Hepatocyte (in vitro differentiated cells): ENCODE measurements at regions not wholly inside any gene's neighbourhood (a gene's known extent, or its start where the extent isn't known, plus 50 kb on each side); places are given as distances from the start of the nearest gene placed in this dataset.

Source experiments
- DNase-seq: peaks from one replicate; pipeline ENCODE4 v3.0.0-alpha.2; 2016; ENCODE audit warnings: low spot score
- H2AFZ ChIP-seq: fragments of 200-600 bp; sonication (generic); 2 replicates; pipeline ENCODE4 v1.6.0; 2016; ENCODE audit warnings: antibody characterized with exemption, mild to moderate bottlenecking
- H3K27ac ChIP-seq: fragments of 200-600 bp; sonication (generic); 2 replicates; pipeline ENCODE4 v1.5.1; 2016; ENCODE audit warnings: mild to moderate bottlenecking
- H3K27me3 ChIP-seq: fragments of 200-600 bp; sonication (generic); 2 replicates; pipeline ENCODE4 v1.6.1; 2016
- H3K36me3 ChIP-seq: fragments of 200-600 bp; sonication (generic); replicated peaks from 2 replicates; pipeline ENCODE4 v1.5.1; 2016; ENCODE audit warnings: low read depth; ENCODE audit not compliant: insufficient read depth
- H3K4me1 ChIP-seq: fragments of 200-600 bp; sonication (generic); 2 replicates; pipeline ENCODE4 v1.5.1; 2016; ENCODE audit warnings: mild to moderate bottlenecking, moderate library complexity; ENCODE audit not compliant: insufficient read depth
- H3K4me2 ChIP-seq: fragments of 200-600 bp; sonication (generic); 2 replicates; pipeline ENCODE4 v1.6.0; 2016
- H3K4me3 ChIP-seq: fragments of 200-600 bp; sonication (generic); 2 replicates; pipeline ENCODE4 v1.5.1; 2016; ENCODE audit warnings: mild to moderate bottlenecking
- H3K79me2 ChIP-seq: fragments of 200-600 bp; sonication (generic); 2 replicates; pipeline ENCODE4 v1.6.0; 2017; ENCODE audit warnings: mild to moderate bottlenecking
- H3K9me2 ChIP-seq: fragments of 200-600 bp; sonication (generic); replicated peaks from 2 replicates; pipeline ENCODE4 v1.6.0; 2017; ENCODE audit warnings: mild to moderate bottlenecking; ENCODE audit not compliant: insufficient read depth
- H3K9me3 ChIP-seq: fragments of 200-600 bp; sonication (generic); 2 replicates; pipeline ENCODE4 v1.5.1; 2016; ENCODE audit warnings: low read depth, mild to moderate bottlenecking
- H4K20me1 ChIP-seq: fragments of 200-600 bp; sonication (generic); 2 replicates; pipeline ENCODE4 v1.6.0; 2016; ENCODE audit warnings: mild to moderate bottlenecking; ENCODE audit not compliant: insufficient read depth, poor library complexity, severe bottlenecking
- EZH2 ChIP-seq: fragments of 200-600 bp; sonication (generic); IDR thresholded peaks from 2 replicates; pipeline ENCODE4 v1.6.1; 2016; ENCODE audit warnings: antibody characterized with exemption, mild to moderate bottlenecking, borderline replicate concordance
- EZH2phosphoT487 ChIP-seq: fragments of 200-600 bp; sonication (generic); IDR thresholded peaks from one replicate; pipeline ENCODE4 v1.6.1; 2018; ENCODE audit warnings: antibody characterized with exemption, mild to moderate bottlenecking, low read depth, moderate library complexity; ENCODE audit not compliant: unreplicated experiment, severe bottlenecking
- WGBS: methylation state at CpG from one replicate; pipeline ENCODE4 v1.1.6; 2016; ENCODE audit warnings: low lambda C conversion rate; ENCODE audit errors: missing lambda C conversion rate; 5-methylcytosine and 5-hydroxymethylcytosine counted together
- TF ChIP-seq, protein P1 (sequence below): fragments of 200-600 bp; sonication (generic); IDR thresholded peaks from 2 replicates; pipeline ENCODE4 v1.5.1; 2016; ENCODE audit warnings: antibody characterized with exemption, mild to moderate bottlenecking; ENCODE audit not compliant: poor library complexity

- Histone ChIP-seq H3K9me3 (no peaks in the 10 kb centered on the region), H3K4me3 (no peak overlapping the region), H2AFZ (no peak overlapping the region), H3K36me3 (no peaks in the 10 kb centered on the region), H3K4me1 (no peaks in the 10 kb centered on the region), H3K27me3 (no peaks in the 10 kb centered on the region), H3K4me2 (no peak overlapping the region), H3K27ac (no peak overlapping the region), H4K20me1 (no peaks in the 10 kb centered on the region), H3K79me2 (no peaks in the 10 kb centered on the region), H3K9me2 (no peaks in the 10 kb centered on the region)
- DNase-seq, result no peak
- TF ChIP-seq EZH2phosphoT487, result no peak
- TF ChIP-seq, protein P1, sequence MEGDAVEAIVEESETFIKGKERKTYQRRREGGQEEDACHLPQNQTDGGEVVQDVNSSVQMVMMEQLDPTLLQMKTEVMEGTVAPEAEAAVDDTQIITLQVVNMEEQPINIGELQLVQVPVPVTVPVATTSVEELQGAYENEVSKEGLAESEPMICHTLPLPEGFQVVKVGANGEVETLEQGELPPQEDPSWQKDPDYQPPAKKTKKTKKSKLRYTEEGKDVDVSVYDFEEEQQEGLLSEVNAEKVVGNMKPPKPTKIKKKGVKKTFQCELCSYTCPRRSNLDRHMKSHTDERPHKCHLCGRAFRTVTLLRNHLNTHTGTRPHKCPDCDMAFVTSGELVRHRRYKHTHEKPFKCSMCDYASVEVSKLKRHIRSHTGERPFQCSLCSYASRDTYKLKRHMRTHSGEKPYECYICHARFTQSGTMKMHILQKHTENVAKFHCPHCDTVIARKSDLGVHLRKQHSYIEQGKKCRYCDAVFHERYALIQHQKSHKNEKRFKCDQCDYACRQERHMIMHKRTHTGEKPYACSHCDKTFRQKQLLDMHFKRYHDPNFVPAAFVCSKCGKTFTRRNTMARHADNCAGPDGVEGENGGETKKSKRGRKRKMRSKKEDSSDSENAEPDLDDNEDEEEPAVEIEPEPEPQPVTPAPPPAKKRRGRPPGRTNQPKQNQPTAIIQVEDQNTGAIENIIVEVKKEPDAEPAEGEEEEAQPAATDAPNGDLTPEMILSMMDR, result no peak
- TF ChIP-seq EZH2, result no peak
These were observed 74.1 kb downstream of the TPBG start for GRCh38 chr6:82437701-82438100.

DNA sequence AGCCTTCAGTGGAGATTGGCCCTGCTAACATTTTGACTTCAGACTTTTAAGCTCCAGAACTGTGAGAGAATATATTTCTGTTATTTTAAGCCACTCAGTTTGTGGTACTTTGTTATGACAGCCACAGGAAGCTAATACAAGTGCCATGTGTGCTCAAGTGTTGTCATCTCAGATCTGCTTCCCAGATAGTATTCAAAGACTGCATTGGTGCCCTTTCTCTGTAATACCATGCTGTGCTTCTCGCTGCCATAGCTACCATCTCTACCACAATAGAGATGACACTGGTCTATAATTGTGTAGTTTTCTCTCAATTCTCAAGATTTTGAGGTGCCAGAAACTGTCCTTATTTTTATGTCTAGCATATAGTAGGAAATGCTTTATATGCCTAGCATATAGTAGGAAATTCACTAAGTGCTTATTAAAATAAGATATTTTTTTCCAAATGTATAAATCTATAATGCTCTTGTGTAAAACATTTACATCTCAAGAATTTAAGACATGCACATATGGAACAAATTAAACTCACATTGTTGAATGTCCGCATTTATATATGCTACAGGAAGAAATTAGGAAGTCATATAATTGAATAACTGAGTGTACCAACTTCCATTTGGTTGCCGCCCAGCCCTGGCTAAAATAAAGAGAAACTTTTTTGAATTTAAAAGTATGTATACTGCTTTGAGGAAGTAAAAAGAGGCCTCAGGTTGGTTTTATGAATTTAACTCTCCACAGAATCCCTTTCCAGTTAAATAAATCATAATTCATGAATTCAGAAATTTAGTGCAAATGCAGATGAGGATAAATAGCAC, 77.6 kb downstream of the TPBG start:
- Histone ChIP-seq H4K20me1 (no peaks in the 10 kb centered on the region), H3K27me3 (no peaks in the 10 kb centered on the region), H2AFZ (no peak overlapping the region), H3K4me3 (no peak overlapping the region), H3K36me3 (no peaks in the 10 kb centered on the region), H3K79me2 (no peaks in the 10 kb centered on the region), H3K4me2 (no peak overlapping the region), H3K27ac (no peak overlapping the region), H3K9me3 (no peaks in the 10 kb centered on the region), H3K9me2 (no peaks in the 10 kb centered on the region), H3K4me1 (no peaks in the 10 kb centered on the region)
- 53% methylated on average over 3 of the region's 3 CpGs for WGBS
- no peak for DNase-seq
- no peak for TF ChIP-seq EZH2phosphoT487
- no peak for TF ChIP-seq EZH2
- TF ChIP-seq, protein P1, result no peak

GRCh38 chr6:82442061-82442719, 78.6 kb downstream of the TPBG start:
- Histone ChIP-seq H2AFZ (no peak overlapping the region), H3K4me2 (no peak overlapping the region), H3K79me2 (no peaks in the 10 kb centered on the region), H3K27me3 (no peaks in the 10 kb centered on the region), H3K27ac (no peak overlapping the region), H3K9me2 (no peaks in the 10 kb centered on the region), H3K36me3 (no peaks in the 10 kb centered on the region), H4K20me1 (no peaks in the 10 kb centered on the region), H3K4me3 (no peak overlapping the region), H3K4me1 (no peaks in the 10 kb centered on the region), H3K9me3 (no peaks in the 10 kb centered on the region)
- WGBS, result 67% methylated on average over 7 of the region's 7 CpGs
- DNase-seq, result no peak
- TF ChIP-seq, protein P1, result no peak
- no peak for TF ChIP-seq EZH2
- no peak for TF ChIP-seq EZH2phosphoT487
